OCI-LY7 (cell line): ENCODE measurements at regions not wholly inside any gene's neighbourhood (a gene's known extent, or its start where the extent isn't known, plus 50 kb on each side); places are given as distances from the start of the nearest gene placed in this dataset.

Experiments
- BruUV-seq: library from RNA; stranded (reverse); fragments of 400-500 nt; replicated peaks from 2 replicates; lab custom pipeline; 2021; lab: Mats Ljungman, UMichigan
- CTCF ChIA-PET: fragments of 300-600 bp; sonication (Branson Sonifier 250); formaldehyde crosslinking; loops from one replicate; lab custom pipeline; 2022; ENCODE audit warnings: antibody characterized with exemption; ENCODE audit not compliant: unreplicated experiment; lab: Charles Lee
- POLR2A ChIA-PET: fragments of 300-600 bp; sonication (Branson Sonifier 250); formaldehyde crosslinking; loops from one replicate; lab custom pipeline; 2022; ENCODE audit warnings: antibody characterized with exemption; lab: Charles Lee
- DNase-seq: peaks from one replicate; pipeline ENCODE4 v3.0.0-alpha.2; 2015; ENCODE audit warnings: low spot score
- H2AFZ ChIP-seq: fragments of 200-600 bp; sonication (generic), shearing (Covaris generic); 2 replicates; pipeline ENCODE4 v1.6.1; 2014; ENCODE audit warnings: mild to moderate bottlenecking, antibody characterized with exemption, low read length, moderate library complexity
- H3K27ac ChIP-seq: fragments of 200-600 bp; sonication (generic); 2 replicates; pipeline ENCODE4 v1.5.1; 2014; ENCODE audit warnings: mixed run types, low read depth, mild to moderate bottlenecking, moderate library complexity, low read length, inconsistent platforms; ENCODE audit not compliant: poor library complexity, severe bottlenecking
- H3K36me3 ChIP-seq: fragments of 200-600 bp; sonication (generic); 2 replicates; pipeline ENCODE4 v1.6.1; 2014; ENCODE audit warnings: mild to moderate bottlenecking, antibody characterized with exemption, low read length, moderate library complexity, mixed read lengths; ENCODE audit not compliant: insufficient read depth
- H3K4me1 ChIP-seq: fragments of 200-600 bp; sonication (generic); 2 replicates; pipeline ENCODE4 v1.5.1; 2014; ENCODE audit warnings: mild to moderate bottlenecking, low read length; ENCODE audit not compliant: insufficient read depth, poor library complexity, severe bottlenecking
- H3K4me2 ChIP-seq: fragments of 200-600 bp; sonication (generic); 2 replicates; pipeline ENCODE4 v1.6.1; 2014; ENCODE audit warnings: mild to moderate bottlenecking, low read length
- H3K4me3 ChIP-seq: fragments of 200-600 bp; sonication (generic); 2 replicates; pipeline ENCODE4 v1.5.1; 2014; ENCODE audit warnings: mild to moderate bottlenecking, low read depth, low read length; ENCODE audit not compliant: poor library complexity, severe bottlenecking
- H3K79me2 ChIP-seq: fragments of 200-600 bp; sonication (generic); 2 replicates; pipeline ENCODE4 v1.6.1; 2016; ENCODE audit warnings: low read depth, mild to moderate bottlenecking, low read length, moderate library complexity, mixed read lengths; ENCODE audit not compliant: insufficient read depth
- H3K9me2 ChIP-seq: fragments of 200-600 bp; sonication (generic); 2 replicates; pipeline ENCODE4 v1.6.1; 2016; ENCODE audit warnings: mild to moderate bottlenecking, low read length, mixed read lengths; ENCODE audit not compliant: insufficient read depth
- H3K9me3 ChIP-seq: fragments of 200-600 bp; sonication (generic); 2 replicates; pipeline ENCODE4 v1.6.1; 2014; ENCODE audit warnings: mild to moderate bottlenecking, mixed run types, low read length, mixed read lengths
- H4K20me1 ChIP-seq: fragments of 200-600 bp; sonication (generic); 2 replicates; pipeline ENCODE4 v1.6.1; 2014; ENCODE audit warnings: mild to moderate bottlenecking, antibody characterized with exemption, low read length, moderate library complexity, mixed read lengths; ENCODE audit not compliant: insufficient read depth
- CTCF ChIP-seq: fragments of 200-600 bp; sonication (generic); conservative IDR thresholded peaks from 2 replicates; pipeline ENCODE4 v1.5.1; 2014; ENCODE audit warnings: mild to moderate bottlenecking, antibody characterized with exemption, low read length, moderate library complexity, mixed read lengths
- EZH2phosphoT487 ChIP-seq: fragments of 200-600 bp; sonication (generic); IDR thresholded peaks from 2 replicates; pipeline ENCODE4 v1.6.1; 2018; ENCODE audit warnings: low read depth, borderline replicate concordance, mild to moderate bottlenecking, mixed run types, antibody characterized with exemption, low read length, moderate library complexity, mixed read lengths
- intact Hi-C: fragments of 100-400 bp; cut with micrococcal nuclease; formaldehyde crosslinking; loops from one replicate; pipeline ENCODE4 v1.10.0; 2022; ENCODE audit not compliant: unreplicated experiment

- BruUV-seq: no TSS peak
- CTCF ChIA-PET: no interaction called here
- intact Hi-C loops: no loop called here
Measured at GRCh38 chr6:141735126-141735525, 397.6 kb upstream of the GJE1 start.

GRCh38 chr6:141734071-141734840 is 398.5 kb upstream of the GJE1 start:
- Histone ChIP-seq H3K36me3 (no peaks in the 10 kb centered on the region), H3K4me1 (no peaks in the 10 kb centered on the region), H3K9me2 (no peaks in the 10 kb centered on the region), H4K20me1 (no peaks in the 10 kb centered on the region), H3K9me3 (no peaks in the 10 kb centered on the region), H3K4me3 (no peak overlapping the region), H3K4me2 (no peak overlapping the region), H3K27ac (no peak overlapping the region), H3K79me2 (no peaks in the 10 kb centered on the region), H2AFZ (no peak overlapping the region)
- no peak for TF ChIP-seq EZH2phosphoT487
- TF ChIP-seq CTCF: no peak
- ChIA-PET CTCF (no interaction called here), POLR2A (no interaction called here)
- intact Hi-C loops: no loop called here
- no peak for DNase-seq
- BruUV-seq: no TSS peak

More at GRCh38 chr6:141735126-141735525, 397.6 kb upstream of the GJE1 start:
- Histone ChIP-seq H3K36me3 (no peaks in the 10 kb centered on the region), H3K4me2 (no peak overlapping the region), H2AFZ (no peak overlapping the region), H3K79me2 (no peaks in the 10 kb centered on the region), H4K20me1 (no peaks in the 10 kb centered on the region), H3K9me2 (no peaks in the 10 kb centered on the region), H3K9me3 (no peaks in the 10 kb centered on the region), H3K4me1 (no peaks in the 10 kb centered on the region), H3K27ac (no peak overlapping the region), H3K4me3 (no peak overlapping the region)
- DNase-seq: no peak
- TF ChIP-seq EZH2phosphoT487 (no peak), CTCF (no peak)
- POLR2A ChIA-PET: no interaction called here

GRCh38 chr6:141729146-141729545 is 403.6 kb upstream of the GJE1 start:
- Histone ChIP-seq H3K79me2 (no peaks in the 10 kb centered on the region), H2AFZ (no peak overlapping the region), H3K9me2 (no peaks in the 10 kb centered on the region), H3K9me3 (no peaks in the 10 kb centered on the region), H3K36me3 (no peaks in the 10 kb centered on the region), H3K27ac (no peak overlapping the region), H3K4me1 (no peaks in the 10 kb centered on the region), H4K20me1 (no peaks in the 10 kb centered on the region), H3K4me2 (no peak overlapping the region), H3K4me3 (no peak overlapping the region)
- POLR2A ChIA-PET: no interaction called here
- TF ChIP-seq CTCF (no peak), EZH2phosphoT487 (no peak)
- BruUV-seq: no TSS peak
- DNase-seq: no peak
- intact Hi-C loops: no loop called here
- CTCF ChIA-PET: no interaction called here
